ENCODE measurements at regions not wholly inside any gene's neighbourhood (a gene's known extent, or its start where the extent isn't known, plus 50 kb on each side); places are given as distances from the start of the nearest gene placed in this dataset.

GRCh38 chr15:23924686-23925085, 237.6 kb upstream of the NDN start:
- H3K4me3 ChIP-seq (replicated peaks in 1 of 4; ENCODE audit: control extremely low read depth in 1 of 4, insufficient read depth in 1 of 4, low read depth in 3 of 4, low read length in 4 of 4): no peak overlapping the region
- no peaks in the 10 kb centered on the region for H3K36me3 ChIP-seq (ENCODE audit: control insufficient read depth, insufficient read depth, low read length)
- DNase-seq (ENCODE audit: low read depth in 2 of 2): no peak
- H3K9ac ChIP-seq (ENCODE audit: insufficient read depth, low read length): no peak overlapping the region
- no peaks in the 10 kb centered on the region for H3K27me3 ChIP-seq (ENCODE audit: control insufficient read depth, insufficient read depth, low read length)
- no peak overlapping the region for H3K27ac ChIP-seq (ENCODE audit: insufficient read depth, low read length)
- no peak overlapping the region for H2AFZ ChIP-seq (ENCODE audit: low read length)
- TF ChIP-seq EZH2 (IDR thresholded peaks at IDR 0.05; ENCODE audit: low read length, missing control alignments): no peak
- TF ChIP-seq, protein P1, sequence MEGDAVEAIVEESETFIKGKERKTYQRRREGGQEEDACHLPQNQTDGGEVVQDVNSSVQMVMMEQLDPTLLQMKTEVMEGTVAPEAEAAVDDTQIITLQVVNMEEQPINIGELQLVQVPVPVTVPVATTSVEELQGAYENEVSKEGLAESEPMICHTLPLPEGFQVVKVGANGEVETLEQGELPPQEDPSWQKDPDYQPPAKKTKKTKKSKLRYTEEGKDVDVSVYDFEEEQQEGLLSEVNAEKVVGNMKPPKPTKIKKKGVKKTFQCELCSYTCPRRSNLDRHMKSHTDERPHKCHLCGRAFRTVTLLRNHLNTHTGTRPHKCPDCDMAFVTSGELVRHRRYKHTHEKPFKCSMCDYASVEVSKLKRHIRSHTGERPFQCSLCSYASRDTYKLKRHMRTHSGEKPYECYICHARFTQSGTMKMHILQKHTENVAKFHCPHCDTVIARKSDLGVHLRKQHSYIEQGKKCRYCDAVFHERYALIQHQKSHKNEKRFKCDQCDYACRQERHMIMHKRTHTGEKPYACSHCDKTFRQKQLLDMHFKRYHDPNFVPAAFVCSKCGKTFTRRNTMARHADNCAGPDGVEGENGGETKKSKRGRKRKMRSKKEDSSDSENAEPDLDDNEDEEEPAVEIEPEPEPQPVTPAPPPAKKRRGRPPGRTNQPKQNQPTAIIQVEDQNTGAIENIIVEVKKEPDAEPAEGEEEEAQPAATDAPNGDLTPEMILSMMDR (conservative IDR thresholded peaks at IDR 0.05 in 1 of 2, IDR thresholded peaks at IDR 0.05 in 1 of 2; ENCODE audit: low read depth in 1 of 2, low read length in 2 of 2): no peak
- H3K79me2 ChIP-seq (ENCODE audit: control insufficient read depth, insufficient read depth, low read length): no peaks in the 10 kb centered on the region
- no peaks in the 10 kb centered on the region for H3K4me1 ChIP-seq (ENCODE audit: control insufficient read depth, extremely low read depth, insufficient read depth, low read length)
- H3K9me3 ChIP-seq (ENCODE audit: control insufficient read depth, insufficient read depth, low read depth, low read length): no peaks in the 10 kb centered on the region
- H4K20me1 ChIP-seq (ENCODE audit: control insufficient read depth, extremely low read depth, insufficient read depth, low read length): no peaks in the 10 kb centered on the region
- H3K4me2 ChIP-seq (ENCODE audit: extremely low read depth, insufficient read depth, low read length): no peak overlapping the region

DNA sequence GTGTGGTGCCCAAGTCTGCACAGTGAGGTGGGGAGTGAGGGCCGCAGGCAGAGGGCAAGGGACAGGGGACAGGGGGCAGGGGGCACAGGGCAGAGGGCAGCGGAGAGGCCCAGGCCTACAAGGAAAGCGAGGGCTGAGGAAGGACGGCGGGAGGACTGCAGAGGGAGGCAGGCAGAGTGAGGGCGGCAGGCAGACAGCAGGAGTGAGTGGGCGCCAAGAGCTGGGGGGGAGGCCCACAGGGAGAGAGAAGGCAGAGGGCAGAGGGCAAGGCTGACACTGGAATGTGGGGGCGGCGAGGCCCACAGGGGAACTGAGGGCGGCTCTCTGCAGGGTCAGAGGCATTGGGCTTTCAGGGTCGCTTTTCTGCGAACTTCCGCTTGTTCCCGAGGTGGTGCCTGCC, 267.8 kb upstream of the NDN start:
- no peak for TF ChIP-seq EZH2 (IDR thresholded peaks at IDR 0.05; ENCODE audit: low read length, missing control alignments)
- TF ChIP-seq, protein P1 (conservative IDR thresholded peaks at IDR 0.05 in 1 of 2, IDR thresholded peaks at IDR 0.05 in 1 of 2; ENCODE audit: low read depth in 1 of 2, low read length in 2 of 2): no peak
- H3K27me3 ChIP-seq (ENCODE audit: control insufficient read depth, insufficient read depth, low read length): no peaks in the 10 kb centered on the region
- no peak overlapping the region for H3K27ac ChIP-seq (ENCODE audit: insufficient read depth, low read length)
- no peaks in the 10 kb centered on the region for H3K4me1 ChIP-seq (ENCODE audit: control insufficient read depth, extremely low read depth, insufficient read depth, low read length)
- no peak for DNase-seq (ENCODE audit: low read depth in 2 of 2)
- H3K4me2 ChIP-seq (ENCODE audit: extremely low read depth, insufficient read depth, low read length): no peak overlapping the region
- H2AFZ ChIP-seq (ENCODE audit: low read length): no peak overlapping the region
- no peaks in the 10 kb centered on the region for H3K9me3 ChIP-seq (ENCODE audit: control insufficient read depth, insufficient read depth, low read depth, low read length)
- H3K4me3 ChIP-seq (replicated peaks in 1 of 4; ENCODE audit: control extremely low read depth in 1 of 4, insufficient read depth in 1 of 4, low read depth in 3 of 4, low read length in 4 of 4): no peak overlapping the region
- H3K79me2 ChIP-seq (ENCODE audit: control insufficient read depth, insufficient read depth, low read length): no peaks in the 10 kb centered on the region
- no peaks in the 10 kb centered on the region for H4K20me1 ChIP-seq (ENCODE audit: control insufficient read depth, extremely low read depth, insufficient read depth, low read length)
- no peak overlapping the region for H3K9ac ChIP-seq (ENCODE audit: insufficient read depth, low read length)
- H3K36me3 ChIP-seq (ENCODE audit: control insufficient read depth, insufficient read depth, low read length): no peaks in the 10 kb centered on the region

GRCh38 chr15:23983500-23984259, 296.6 kb upstream of the NDN start:
- no peak overlapping the region for H2AFZ ChIP-seq (ENCODE audit: low read length)
- no peaks in the 10 kb centered on the region for H3K36me3 ChIP-seq (ENCODE audit: control insufficient read depth, insufficient read depth, low read length)
- no peak for TF ChIP-seq EZH2 (IDR thresholded peaks at IDR 0.05; ENCODE audit: low read length, missing control alignments)
- H4K20me1 ChIP-seq (ENCODE audit: control insufficient read depth, extremely low read depth, insufficient read depth, low read length): no peaks in the 10 kb centered on the region
- H3K9me3 ChIP-seq (ENCODE audit: control insufficient read depth, insufficient read depth, low read depth, low read length): no peaks in the 10 kb centered on the region
- no peak overlapping the region for H3K9ac ChIP-seq (ENCODE audit: insufficient read depth, low read length)
- DNase-seq (ENCODE audit: low read depth in 2 of 2): no peak
- no peaks in the 10 kb centered on the region for H3K79me2 ChIP-seq (ENCODE audit: control insufficient read depth, insufficient read depth, low read length)
- no peaks in the 10 kb centered on the region for H3K4me1 ChIP-seq (ENCODE audit: control insufficient read depth, extremely low read depth, insufficient read depth, low read length)
- no peak overlapping the region for H3K4me3 ChIP-seq (replicated peaks in 1 of 4; ENCODE audit: control extremely low read depth in 1 of 4, insufficient read depth in 1 of 4, low read depth in 3 of 4, low read length in 4 of 4)
- H3K4me2 ChIP-seq (ENCODE audit: extremely low read depth, insufficient read depth, low read length): no peak overlapping the region
- H3K27ac ChIP-seq (ENCODE audit: insufficient read depth, low read length): no peak overlapping the region
- H3K27me3 ChIP-seq (ENCODE audit: control insufficient read depth, insufficient read depth, low read length): no peaks in the 10 kb centered on the region

Data from fibroblast of lung (primary cell).